HepG2 (cell line): ENCODE measurements at regions not wholly inside any gene's neighbourhood (a gene's known extent, or its start where the extent isn't known, plus 50 kb on each side); places are given as distances from the start of the nearest gene placed in this dataset.

ENCODE experiments used
- DMAP1 ChIP-seq: IDR thresholded peaks from 2 replicates; pipeline ENCODE4 v1.6.1; 2016
- ETV5 ChIP-seq: IDR thresholded peaks from 2 replicates; pipeline ENCODE4 v1.6.1; 2018; ENCODE audit warnings: missing biosample characterization, missing genetic modification reagents, inconsistent platforms, borderline replicate concordance
- HOXA3 ChIP-seq: sonication (generic); formaldehyde crosslinking; IDR thresholded peaks from 2 replicates; pipeline ENCODE4 v1.5.0; 2020; ENCODE audit warnings: missing genetic modification reagents
- KDM4B ChIP-seq: sonication (generic); formaldehyde crosslinking; IDR thresholded peaks from 2 replicates; pipeline ENCODE4 v1.4.0; 2020; ENCODE audit warnings: missing genetic modification reagents
- KIAA2018 ChIP-seq: sonication (generic); formaldehyde crosslinking; IDR thresholded peaks from 2 replicates; pipeline ENCODE4 v1.5.0; 2020; ENCODE audit warnings: mild to moderate bottlenecking, missing genetic modification reagents, borderline replicate concordance
- MXI1 ChIP-seq: IDR thresholded peaks from 3 replicates; pipeline ENCODE4 v1.6.1; 2012; ENCODE audit warnings: low read depth, low read length, inconsistent platforms, borderline replicate concordance
- NRL ChIP-seq: sonication (generic); formaldehyde crosslinking; IDR thresholded peaks from 2 replicates; pipeline ENCODE4 v1.5.0; 2020; ENCODE audit warnings: missing genetic modification reagents, mild to moderate bottlenecking, moderate library complexity, borderline replicate concordance
- PAX8 ChIP-seq: sonication (generic); formaldehyde crosslinking; IDR thresholded peaks from 2 replicates; pipeline ENCODE4 v1.8.0; 2022; ENCODE audit warnings: mild to moderate bottlenecking, missing genetic modification reagents, borderline replicate concordance
- SAP130 ChIP-seq: IDR thresholded peaks from 2 replicates; pipeline ENCODE4 v1.6.1; 2016; ENCODE audit warnings: low read depth
- THAP9 ChIP-seq: sonication (generic); formaldehyde crosslinking; IDR thresholded peaks from 2 replicates; pipeline ENCODE4; 2020; ENCODE audit warnings: missing genetic modification reagents, mild to moderate bottlenecking, borderline replicate concordance
- ZNF121 ChIP-seq: sonication (generic); formaldehyde crosslinking; IDR thresholded peaks from 2 replicates; pipeline ENCODE4 v1.5.0; 2020; ENCODE audit warnings: mild to moderate bottlenecking, missing genetic modification reagents
- ZNF207 ChIP-seq: fragments of 450-650 bp; IDR thresholded peaks from 2 replicates; pipeline ENCODE4 v1.6.1; 2016; ENCODE audit warnings: antibody characterized with exemption, borderline replicate concordance
- ZNF230 ChIP-seq: sonication (generic); formaldehyde crosslinking; IDR thresholded peaks from 2 replicates; pipeline ENCODE4 v1.4.0; 2020; ENCODE audit warnings: mild to moderate bottlenecking, missing genetic modification reagents
- ZNF24 ChIP-seq: fragments of 450-650 bp; IDR thresholded peaks from 2 replicates; pipeline ENCODE4 v1.6.1; 2017; ENCODE audit warnings: antibody characterized with exemption, mild to moderate bottlenecking
- ZNF292 ChIP-seq: sonication (generic); formaldehyde crosslinking; IDR thresholded peaks from 2 replicates; pipeline ENCODE4 v1.8.1; 2022; ENCODE audit warnings: mild to moderate bottlenecking, low read depth, missing genetic modification reagents, borderline replicate concordance
- ZNF737 ChIP-seq: sonication (generic); formaldehyde crosslinking; IDR thresholded peaks from 2 replicates; pipeline ENCODE4 v1.5.0; 2020; ENCODE audit warnings: missing genetic modification reagents, mild to moderate bottlenecking, borderline replicate concordance
- TF ChIP-seq, protein P1 (sequence below): sonication (generic); formaldehyde crosslinking; IDR thresholded peaks from 2 replicates; pipeline ENCODE4 v1.5.0; 2020; ENCODE audit warnings: mild to moderate bottlenecking, missing genetic modification reagents, borderline replicate concordance

- no peak for TF ChIP-seq ZNF292 (CRISPR knock-in tag)
- TF ChIP-seq DMAP1 (CRISPR knock-in tag) = no peak
- TF ChIP-seq ZNF230 (CRISPR knock-in tag) = no peak
- TF ChIP-seq THAP9 (CRISPR knock-in tag) = no peak
- TF ChIP-seq ZNF24 = peak; percentile 53; the same call in 1 of the 2 replicates
- TF ChIP-seq MXI1 = no peak
- no peak for TF ChIP-seq ZNF207
- TF ChIP-seq, protein P1, sequence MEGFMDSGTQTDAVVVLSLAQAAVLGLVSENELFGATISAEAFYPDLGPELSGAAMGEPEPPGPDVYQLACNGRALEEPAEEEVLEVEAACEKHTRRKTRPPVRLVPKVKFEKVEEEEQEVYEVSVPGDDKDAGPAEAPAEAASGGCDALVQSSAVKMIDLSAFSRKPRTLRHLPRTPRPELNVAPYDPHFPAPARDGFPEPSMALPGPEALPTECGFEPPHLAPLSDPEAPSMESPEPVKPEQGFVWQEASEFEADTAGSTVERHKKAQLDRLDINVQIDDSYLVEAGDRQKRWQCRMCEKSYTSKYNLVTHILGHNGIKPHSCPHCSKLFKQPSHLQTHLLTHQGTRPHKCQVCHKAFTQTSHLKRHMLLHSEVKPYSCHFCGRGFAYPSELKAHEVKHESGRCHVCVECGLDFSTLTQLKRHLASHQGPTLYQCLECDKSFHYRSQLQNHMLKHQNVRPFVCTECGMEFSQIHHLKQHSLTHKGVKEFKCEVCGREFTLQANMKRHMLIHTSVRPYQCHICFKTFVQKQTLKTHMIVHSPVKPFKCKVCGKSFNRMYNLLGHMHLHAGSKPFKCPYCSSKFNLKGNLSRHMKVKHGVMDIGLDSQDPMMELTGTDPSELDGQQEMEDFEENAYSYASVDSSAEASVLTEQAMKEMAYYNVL (CRISPR knock-in tag) = peak; percentile 22; the same call in 1 of the 2 replicates
- no peak for TF ChIP-seq ETV5
- TF ChIP-seq ZNF121 (CRISPR knock-in tag) = no peak
- no peak for TF ChIP-seq PAX8 (CRISPR knock-in tag)
- TF ChIP-seq SAP130 (CRISPR knock-in tag) = no peak
- no peak for TF ChIP-seq KIAA2018 (CRISPR knock-in tag)
- no peak; the same call in 1 of the 2 replicates for TF ChIP-seq HOXA3
- TF ChIP-seq KDM4B = no peak
- TF ChIP-seq NRL (CRISPR knock-in tag) = no peak
- TF ChIP-seq ZNF737 (CRISPR knock-in tag) = no peak
Measured at GRCh38 chr10:91705948-91706670, 73.2 kb upstream of the PPP1R3C start (continued).
